A673 (cell line): ENCODE measurements at regions not wholly inside any gene's neighbourhood (a gene's known extent, or its start where the extent isn't known, plus 50 kb on each side); places are given as distances from the start of the nearest gene placed in this dataset.

Experiments
- CTCF ChIP-seq: fragments of 300-800, 200-600 bp; sonication (generic); conservative IDR thresholded peaks from 2 replicates; pipeline ENCODE4 v1.5.1; 2017; ENCODE audit warnings: low read depth, mild to moderate bottlenecking, antibody characterized with exemption, low read length, moderate library complexity, mixed read lengths
- EZH2 ChIP-seq: fragments of 200-600 bp; sonication (generic); IDR thresholded peaks from 2 replicates; pipeline ENCODE4 v1.6.1; 2017; ENCODE audit warnings: borderline replicate concordance, low read depth, mild to moderate bottlenecking, mixed read lengths, antibody characterized with exemption, low read length; ENCODE audit not compliant: poor library complexity, severe bottlenecking

- TF ChIP-seq CTCF: no peak
- no peak for TF ChIP-seq EZH2
These were observed 202.7 kb upstream of the MARCKS start for GRCh38 chr6:113654396-113654795.
